RKO (cell line): ENCODE measurements at regions not wholly inside any gene's neighbourhood (a gene's known extent, or its start where the extent isn't known, plus 50 kb on each side); places are given as distances from the start of the nearest gene placed in this dataset.

Experiments used
- DNase-seq: peaks from one replicate; pipeline ENCODE4 v3.0.0-alpha.2; 2016; ENCODE audit warnings: low spot score

DNA sequence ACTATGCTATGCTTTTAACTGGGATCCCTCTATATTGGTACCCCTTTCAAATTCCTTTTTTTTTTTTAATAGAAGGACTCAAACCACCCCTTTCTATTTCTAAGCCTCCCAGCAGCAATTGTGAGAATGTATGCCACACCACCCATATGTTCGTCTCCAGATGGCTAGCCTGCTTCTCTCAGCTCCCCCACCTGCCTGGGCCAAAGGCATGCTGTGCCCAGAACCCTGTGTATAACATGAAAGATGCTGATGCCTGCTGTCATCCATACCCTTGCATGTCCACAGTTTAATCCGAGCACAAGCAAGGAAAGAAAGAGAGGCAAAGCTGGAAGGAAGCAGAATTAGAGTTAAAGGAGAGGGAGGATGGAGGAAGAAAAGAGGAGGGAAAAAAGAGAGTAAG lies 159.5 kb upstream of the CNTN6 start:
- no peak for DNase-seq

DNA sequence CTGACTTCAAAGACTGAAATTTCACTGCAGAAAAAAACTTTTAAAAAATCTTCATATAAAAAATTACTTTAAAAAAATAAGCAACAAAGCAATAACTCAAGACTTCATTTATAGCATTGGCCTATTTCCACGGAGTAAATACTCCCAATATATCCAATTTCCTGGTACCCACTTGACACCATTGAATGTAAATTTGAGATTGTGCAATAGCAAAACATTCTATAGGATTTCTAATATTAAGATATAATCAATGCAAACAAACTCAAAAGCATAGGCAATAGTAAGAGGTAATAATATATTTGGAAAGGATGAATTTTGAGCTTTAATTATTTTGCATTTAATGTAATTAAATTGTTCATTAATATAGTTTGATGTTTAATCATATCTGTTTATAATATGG lies 148.0 kb upstream of the CNTN6 start:
- no peak for DNase-seq

DNA sequence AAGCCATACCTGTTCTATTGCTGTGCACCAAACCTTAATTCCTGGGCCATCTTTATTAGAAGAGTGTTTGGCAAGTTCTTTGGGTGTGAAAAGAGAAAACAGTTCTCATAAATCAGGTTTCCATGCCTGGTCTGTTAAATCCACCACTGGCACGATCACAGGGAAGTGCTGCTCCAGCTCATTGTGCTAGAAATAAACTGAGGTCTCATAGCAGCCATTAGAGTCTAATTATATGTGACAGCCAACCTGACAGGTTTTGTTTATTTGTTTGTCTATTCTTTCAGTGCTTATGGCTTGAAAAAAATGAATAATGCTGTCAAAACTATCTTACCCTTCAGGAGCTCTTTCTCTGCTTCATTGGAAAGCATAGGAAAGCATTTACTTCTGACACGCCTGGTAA lies 147.1 kb upstream of the CNTN6 start:
- no peak for DNase-seq

DNA sequence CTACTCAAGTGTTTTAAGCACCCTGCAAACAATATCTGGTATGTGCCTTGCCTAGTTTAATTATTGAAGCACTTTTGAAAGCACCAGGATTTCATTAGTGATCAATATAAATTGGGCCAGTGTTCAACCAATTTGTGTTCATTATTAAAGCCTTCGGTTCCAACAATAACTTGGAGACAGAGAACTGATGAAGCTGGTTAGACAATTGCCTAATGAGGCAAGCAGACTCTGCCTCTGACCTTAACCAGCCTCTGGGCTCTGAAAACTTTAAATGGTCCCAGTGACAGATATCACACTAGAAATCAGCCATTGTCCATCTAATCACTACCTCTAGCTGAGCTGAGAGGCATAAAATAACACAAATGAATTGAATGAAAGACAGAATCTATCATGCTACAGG lies 139.9 kb upstream of the CNTN6 start:
- DNase-seq = no peak

DNA sequence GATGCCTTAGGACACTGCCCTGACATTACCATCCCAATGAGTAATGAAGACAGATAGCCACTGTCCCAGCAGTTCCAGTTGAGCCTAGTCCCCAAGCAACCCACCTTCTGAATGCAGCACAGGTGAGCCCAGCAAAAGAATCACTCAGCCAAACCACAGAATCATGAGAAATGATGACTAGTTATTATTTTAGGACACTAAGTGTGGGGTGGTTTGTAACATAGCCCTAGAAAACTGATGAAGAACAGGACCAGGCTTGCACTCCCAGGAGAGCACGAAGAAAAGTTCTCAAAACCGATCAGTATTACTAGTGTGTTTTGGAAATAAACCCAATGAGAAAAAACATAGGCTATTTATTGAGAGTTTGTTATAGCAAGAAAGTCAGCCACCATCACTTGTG lies 129.6 kb upstream of the CNTN6 start:
- DNase-seq = no peak

DNA sequence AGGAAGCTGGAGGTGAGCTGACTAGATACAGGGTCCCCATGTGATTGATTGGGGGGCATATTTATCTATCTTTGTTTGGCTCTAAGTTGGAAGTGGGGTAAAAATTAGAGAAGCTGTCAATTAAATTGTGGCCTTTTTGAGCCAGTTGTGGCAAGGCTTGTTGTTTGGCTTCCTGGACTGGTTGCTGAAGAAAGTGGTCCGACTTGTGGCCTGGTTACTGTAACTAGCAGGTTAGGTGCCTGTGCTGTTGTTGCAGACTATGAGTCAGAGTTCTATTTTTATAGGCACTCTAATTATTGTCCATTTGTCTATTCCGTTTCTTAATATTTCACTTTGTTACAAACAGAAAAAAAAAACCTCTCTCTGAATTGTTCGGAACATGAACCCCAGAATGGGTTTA lies 129.1 kb upstream of the CNTN6 start:
- no peak for DNase-seq

DNA sequence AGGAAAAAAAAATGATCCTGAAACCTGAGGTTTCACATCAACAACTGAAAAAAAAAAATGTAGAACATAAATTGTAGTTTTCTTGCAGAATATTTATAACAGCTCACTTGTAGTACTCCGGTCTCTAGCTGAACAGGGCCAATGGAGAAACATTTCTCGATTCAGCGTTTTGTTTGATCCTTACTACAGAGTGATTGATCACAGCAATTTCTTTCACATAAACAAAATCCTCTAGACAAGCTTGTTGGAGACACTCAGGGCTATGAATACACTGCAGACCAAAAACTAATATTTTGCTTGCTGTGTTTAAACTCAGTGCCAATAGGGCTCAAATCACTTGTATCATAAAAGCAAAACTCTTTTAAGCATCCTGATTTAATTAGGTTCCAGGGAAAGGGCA lies 127.0 kb upstream of the CNTN6 start:
- DNase-seq = no peak

DNA sequence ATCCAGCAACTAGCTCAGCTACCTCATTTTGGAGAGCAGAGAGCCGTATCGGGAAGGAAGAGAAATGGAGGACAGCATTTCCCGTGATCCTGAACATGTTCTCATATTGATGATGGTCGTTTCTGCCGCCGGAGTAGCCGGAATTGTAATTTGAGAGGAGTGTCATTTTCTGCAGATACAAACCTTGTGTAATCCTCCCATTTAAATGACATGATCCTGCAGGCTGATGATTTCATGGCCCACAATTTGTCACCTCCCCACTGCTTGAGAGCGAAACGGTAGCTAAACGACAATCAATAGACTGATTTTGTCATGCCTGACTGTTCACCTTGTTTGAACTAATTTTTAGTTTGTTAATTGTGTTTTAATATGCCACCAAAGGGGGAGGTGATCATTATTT lies 126.5 kb upstream of the CNTN6 start:
- DNase-seq = no peak

DNA sequence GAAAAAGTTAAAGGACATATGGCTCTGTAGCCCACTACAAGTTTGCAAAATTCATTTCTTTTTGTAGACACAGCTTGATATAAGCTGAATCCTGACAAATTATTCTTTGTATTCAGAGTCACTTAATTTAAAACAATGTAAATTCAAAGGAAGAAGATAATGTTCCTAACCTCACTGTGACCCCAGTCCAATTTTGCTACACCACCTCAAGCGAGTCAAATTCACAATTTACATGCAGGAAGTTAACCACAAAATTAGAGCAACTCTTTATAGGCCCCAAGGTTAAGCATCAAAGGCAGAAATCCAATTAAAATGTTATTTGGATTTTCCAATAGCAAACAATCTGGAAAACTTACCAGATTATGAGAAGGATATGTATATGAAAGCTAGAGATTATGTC lies 119.5 kb upstream of the CNTN6 start:
- DNase-seq = no peak

DNA sequence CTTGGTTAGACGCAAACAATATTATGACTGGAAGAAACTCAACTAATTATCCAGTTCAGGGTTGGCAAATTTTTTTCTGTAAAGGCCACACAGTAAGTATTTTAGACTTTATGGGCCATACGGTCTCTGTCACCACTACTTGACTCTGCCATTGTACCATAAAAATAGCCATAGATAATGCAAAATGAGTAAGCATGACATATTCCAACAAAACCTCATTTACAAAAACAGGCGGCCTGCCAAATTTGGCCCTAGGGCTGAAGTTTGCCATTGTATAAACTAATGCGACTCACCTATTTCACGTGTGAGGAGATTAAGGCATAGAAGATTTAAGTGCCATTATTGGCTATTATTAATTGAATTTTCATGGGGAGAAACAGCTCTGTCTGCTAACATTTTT lies 116.8 kb upstream of the CNTN6 start:
- DNase-seq = no peak

DNA sequence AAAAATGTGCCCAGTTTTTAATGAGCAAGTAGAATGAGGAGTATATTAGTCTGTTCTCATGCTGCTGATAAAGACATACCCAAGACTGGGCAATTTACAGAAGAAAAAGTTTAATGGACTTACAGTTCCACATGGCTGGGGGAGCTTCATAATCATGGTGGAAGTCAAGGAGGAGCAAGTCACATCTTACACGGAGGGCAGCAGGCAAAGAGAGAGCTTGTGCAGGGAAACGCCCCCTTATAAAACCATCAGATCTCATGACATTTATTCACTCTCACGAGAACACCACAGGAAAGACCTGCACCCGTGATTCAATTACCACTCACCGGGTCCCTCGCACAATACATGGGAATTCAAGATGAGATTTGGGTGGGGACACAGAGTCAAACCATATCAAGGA lies 111.7 kb upstream of the CNTN6 start:
- DNase-seq = no peak

DNA sequence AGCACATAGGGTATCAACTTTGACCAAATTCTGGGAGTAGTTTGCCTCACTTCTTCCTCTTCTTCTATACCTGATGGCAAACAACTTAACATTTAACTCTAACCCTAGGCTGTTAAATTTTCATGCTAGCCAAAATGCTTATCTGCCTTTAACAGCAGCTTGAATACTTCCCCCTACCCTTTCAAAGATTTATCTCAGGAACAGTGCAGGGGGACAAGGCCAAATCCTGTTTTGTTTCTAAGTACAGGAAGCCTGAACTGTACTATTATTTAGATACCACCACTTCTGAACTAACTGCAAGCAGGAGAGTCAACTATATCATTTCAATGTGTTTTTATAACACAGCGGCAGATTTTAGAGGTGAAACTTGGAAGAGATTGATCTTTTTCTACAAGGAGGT lies 104.0 kb upstream of the CNTN6 start:
- no peak for DNase-seq

DNA sequence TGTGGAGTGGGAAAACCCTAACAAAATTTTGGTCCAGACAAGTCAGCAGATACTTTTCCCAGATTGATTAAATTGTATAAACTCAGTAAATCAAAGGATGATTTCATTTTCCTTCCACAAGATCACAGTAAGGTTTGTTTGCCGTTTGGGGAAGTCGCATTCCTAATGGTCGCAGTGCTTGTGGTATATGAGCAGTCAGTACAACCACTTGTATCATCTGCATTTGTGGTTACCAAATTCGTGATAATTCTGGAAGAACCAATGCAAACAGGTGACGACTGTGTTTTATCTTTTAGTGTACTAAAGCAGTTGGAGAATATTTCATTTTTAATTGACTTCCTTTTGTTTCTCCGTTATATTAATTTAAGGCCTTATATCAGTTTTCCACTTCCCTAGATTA lies 100.0 kb upstream of the CNTN6 start:
- DNase-seq = no peak

DNA sequence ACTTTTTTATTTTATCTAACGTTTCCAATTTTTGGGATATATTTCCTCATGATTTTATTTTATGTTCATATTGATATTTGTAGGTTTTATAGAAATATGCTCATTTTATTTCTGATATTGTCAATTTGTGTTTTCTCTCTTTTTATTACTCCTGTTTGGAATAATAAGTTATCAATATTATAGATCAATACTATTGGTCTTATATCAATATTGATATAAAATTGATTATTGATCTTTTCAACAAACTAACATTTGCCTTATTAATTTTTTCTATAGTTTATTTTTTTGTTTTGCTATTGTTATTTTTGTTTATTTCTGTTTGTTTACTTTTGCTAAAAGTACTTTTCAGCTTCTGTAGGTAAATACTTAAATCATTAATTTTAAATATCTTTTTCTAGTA lies 90.8 kb upstream of the CNTN6 start:
- no peak for DNase-seq

DNA sequence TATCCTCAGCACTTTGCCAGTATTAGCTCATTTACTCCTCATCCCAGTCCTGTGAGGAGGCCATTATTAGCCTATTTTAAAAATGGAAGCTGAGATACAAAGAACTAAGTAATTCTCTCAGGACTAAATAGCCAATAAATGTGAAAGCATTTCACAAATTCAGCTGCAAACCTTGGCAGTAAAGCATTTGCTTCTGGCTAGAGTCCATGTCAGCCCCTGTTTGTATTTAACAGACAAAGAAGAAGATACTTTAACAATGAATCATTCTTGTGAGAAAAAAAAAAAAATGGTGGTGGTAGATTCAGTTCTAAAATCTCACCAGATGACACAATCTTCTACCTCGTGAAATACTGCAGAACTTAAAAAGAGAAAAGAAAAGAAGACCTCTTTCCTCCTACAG lies 85.0 kb upstream of the CNTN6 start:
- DNase-seq = no peak

DNA sequence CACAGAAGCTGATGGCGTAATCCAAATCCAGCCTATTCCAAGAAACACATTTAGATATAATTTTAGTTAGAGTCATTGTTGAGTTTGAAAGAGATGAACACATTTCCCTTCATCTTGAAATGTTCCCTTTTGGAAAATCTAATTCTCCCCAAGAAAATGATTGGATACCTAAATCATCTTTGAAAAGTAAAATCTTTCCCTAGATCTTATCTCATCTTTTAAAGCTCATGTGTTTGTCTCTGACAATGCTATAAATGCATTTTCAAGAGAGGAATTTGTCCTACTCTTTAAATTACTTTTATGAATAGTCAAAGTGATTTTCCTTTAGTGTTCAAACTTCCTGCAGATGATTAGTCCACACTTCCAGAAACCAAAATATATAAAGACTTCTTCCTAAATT lies 82.6 kb upstream of the CNTN6 start:
- no peak for DNase-seq

DNA sequence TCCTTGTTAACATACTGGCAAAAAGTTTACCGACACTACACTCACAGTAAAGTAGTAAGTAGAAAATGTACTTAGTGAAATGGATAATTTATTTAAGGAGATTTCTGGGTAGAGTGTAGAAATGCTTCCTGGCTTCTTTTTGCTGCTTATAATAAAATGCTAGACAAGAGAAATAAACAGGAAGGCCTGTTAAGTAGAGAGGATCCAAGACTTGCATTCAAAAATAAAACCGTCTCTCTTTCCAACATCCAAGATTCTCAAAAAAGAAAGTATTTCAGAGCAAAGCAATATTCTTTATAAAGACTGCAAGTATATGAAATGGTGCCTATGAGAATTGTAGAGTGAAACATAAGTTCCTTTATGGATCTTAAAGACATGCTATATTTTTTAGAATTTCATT lies 77.0 kb upstream of the CNTN6 start:
- DNase-seq = no peak

DNA sequence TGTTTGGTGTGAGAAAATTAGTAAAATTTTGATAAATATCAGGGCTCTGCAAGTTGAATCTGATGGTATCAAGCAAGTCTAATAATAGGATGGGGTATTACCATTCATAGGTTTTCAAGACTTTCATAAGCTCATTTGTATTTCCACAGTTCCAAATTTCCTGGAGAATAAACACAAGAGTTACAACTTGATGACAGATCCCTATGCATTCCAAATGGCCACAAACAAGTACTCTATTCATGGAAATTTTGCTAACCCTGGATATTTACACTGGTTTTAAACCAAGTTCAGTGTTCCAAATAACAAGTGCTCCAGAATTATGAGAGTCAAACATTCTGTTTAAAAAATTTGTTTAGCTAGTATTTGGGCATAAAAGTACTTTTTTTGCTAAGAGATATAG lies 75.0 kb upstream of the CNTN6 start:
- no peak for DNase-seq

DNA sequence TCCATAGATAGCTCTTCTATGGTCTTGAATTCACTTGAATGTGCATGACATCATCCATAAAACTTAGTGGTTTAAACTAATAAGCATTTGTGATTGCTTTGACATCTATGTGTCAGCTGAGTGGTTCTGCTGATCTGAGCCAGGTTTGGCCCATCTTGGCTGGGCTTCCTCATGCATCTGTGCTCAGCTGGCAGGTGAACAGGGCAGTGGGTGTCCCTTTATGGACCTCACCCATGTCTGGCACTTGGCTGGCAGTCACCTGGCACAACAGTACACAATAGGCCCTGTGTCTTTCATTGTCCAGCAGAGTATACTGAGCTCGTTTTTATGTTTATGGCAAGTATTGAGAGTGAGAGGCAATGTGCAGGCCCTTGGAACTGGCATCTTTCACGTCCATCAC lies 73.7 kb upstream of the CNTN6 start:
- no peak for DNase-seq

DNA sequence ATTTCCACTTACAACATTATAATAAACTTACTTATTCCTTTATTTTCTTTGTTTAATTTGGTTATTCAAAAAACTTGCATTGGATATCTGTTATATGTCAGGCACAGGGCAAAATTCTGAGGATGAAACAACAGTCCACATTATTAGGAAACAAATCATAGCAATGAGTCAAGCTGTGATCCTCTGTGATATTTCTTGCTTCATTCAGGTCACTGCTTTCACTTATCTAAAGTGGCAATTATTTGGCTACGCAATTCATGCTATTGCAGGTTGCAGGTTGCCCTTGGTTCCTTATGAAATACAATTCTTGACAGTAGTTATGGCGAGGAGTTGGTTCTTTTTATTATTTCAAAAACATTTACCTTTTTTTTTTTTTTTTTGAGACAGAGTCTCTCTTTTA lies 66.4 kb upstream of the CNTN6 start:
- DNase-seq = no peak

DNA sequence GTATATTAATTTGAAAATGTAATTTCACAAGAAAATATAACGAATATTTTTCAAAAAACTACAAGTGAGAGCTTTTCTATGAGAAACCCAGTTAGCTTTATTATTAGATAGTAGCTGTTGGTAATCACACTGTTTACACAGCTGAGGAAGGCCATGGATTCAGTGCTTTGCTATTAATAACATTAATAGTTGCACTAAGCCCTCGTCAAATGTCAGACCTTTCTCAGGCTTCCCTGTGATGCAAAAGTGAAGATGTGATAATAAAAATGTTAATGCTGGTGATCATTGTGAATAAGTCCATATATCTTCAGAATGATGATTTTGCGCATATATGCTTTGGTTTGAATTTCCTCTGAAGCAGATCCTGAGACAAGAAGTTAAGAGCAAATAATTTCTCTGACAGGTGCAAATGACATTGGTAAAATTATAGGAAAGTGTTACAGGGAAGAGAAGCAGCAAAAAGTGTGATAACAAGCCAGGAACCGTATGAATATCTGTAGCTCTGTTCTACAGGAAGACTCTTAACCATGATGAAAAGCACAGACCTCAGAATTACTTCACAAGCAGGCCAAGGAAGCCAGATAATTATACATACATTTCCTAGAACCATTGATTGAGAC lies 56.5 kb upstream of the CNTN6 start:
- no peak for DNase-seq

DNA sequence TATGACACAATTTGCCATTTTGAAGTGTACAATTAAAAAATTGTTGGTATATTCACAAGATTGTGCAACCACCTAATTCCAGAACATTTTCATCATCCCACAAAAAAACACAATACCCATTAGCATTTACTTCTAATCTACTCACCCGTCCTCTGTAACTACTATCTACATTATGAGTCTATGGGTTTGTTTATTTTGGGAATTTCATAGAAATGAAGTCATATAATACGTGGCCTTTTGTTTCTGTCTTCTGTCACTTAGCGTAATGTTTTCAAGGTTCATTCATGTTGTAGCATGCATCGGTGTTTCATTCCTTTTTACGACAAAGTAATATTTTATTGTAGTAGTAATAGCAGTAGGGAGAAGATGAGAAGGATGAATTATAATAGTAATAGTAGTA lies 55.2 kb upstream of the CNTN6 start:
- peak; percentile 6 for DNase-seq
